Fibroblast of skin of right biceps (primary cell): ENCODE measurements at regions not wholly inside any gene's neighbourhood (a gene's known extent, or its start where the extent isn't known, plus 50 kb on each side); places are given as distances from the start of the nearest gene placed in this dataset.
A peak's percentile ranks its signal among the peaks of the same experiment; 100 is the strongest.

ENCODE experiments used
- DNase-seq: peaks from one replicate; pipeline ENCODE4 v3.0.0-alpha.2; 2013

GRCh38 chr6:19269341-19269898 is 567.8 kb upstream of the ID4 start:
- no peak for DNase-seq

- DNase-seq, result no peak
Observed at GRCh38 chr6:19270616-19271015, 566.6 kb upstream of the ID4 start.

GRCh38 chr6:19279273-19279684 is 557.9 kb upstream of the ID4 start:
- DNase-seq, result peak; percentile 5

GRCh38 chr6:19287928-19288327 is 549.2 kb upstream of the ID4 start:
- DNase-seq, result no peak

GRCh38 chr6:19289457-19289856 is 547.7 kb upstream of the ID4 start:
- no peak for DNase-seq

- DNase-seq, result no peak
Observed at GRCh38 chr6:19297880-19298279, 539.3 kb upstream of the ID4 start.

GRCh38 chr6:19298421-19298820 is 538.7 kb upstream of the ID4 start:
- no peak for DNase-seq

- no peak for DNase-seq
Observed at GRCh38 chr6:19299129-19299528, 538.0 kb upstream of the ID4 start.

GRCh38 chr6:19301980-19302379 is 535.2 kb upstream of the ID4 start:
- peak; percentile 64 for DNase-seq

GRCh38 chr6:19303383-19303782 is 533.8 kb upstream of the ID4 start:
- no peak for DNase-seq

GRCh38 chr6:19309661-19310060 is 527.5 kb upstream of the ID4 start:
- DNase-seq, result no peak

- DNase-seq, result no peak
Observed at GRCh38 chr6:19311786-19312185, 525.4 kb upstream of the ID4 start.

GRCh38 chr6:19312241-19312978 is 524.8 kb upstream of the ID4 start:
- DNase-seq, result no peak

- no peak for DNase-seq
Observed at GRCh38 chr6:19317431-19317986, 519.7 kb upstream of the ID4 start.

- no peak for DNase-seq
Observed at GRCh38 chr6:19319005-19319404, 518.2 kb upstream of the ID4 start.

- no peak for DNase-seq
Observed at GRCh38 chr6:19320111-19320581, 517.0 kb upstream of the ID4 start.

GRCh38 chr6:19322691-19323485 is 514.3 kb upstream of the ID4 start:
- DNase-seq, result peak; percentile 82

GRCh38 chr6:19324376-19324775 is 512.8 kb upstream of the ID4 start:
- no peak for DNase-seq

GRCh38 chr6:19325335-19325789 is 511.8 kb upstream of the ID4 start:
- peak; percentile 27 for DNase-seq

GRCh38 chr6:19327241-19327640 is 509.9 kb upstream of the ID4 start:
- DNase-seq, result peak; percentile 82

GRCh38 chr6:19327661-19328060 is 509.5 kb upstream of the ID4 start:
- DNase-seq, result no peak

GRCh38 chr6:19329078-19329477 is 508.1 kb upstream of the ID4 start:
- DNase-seq, result no peak

- no peak for DNase-seq
Observed at GRCh38 chr6:19331089-19331488, 506.1 kb upstream of the ID4 start.
